ENCODE measurements at regions not wholly inside any gene's neighbourhood (a gene's known extent, or its start where the extent isn't known, plus 50 kb on each side); places are given as distances from the start of the nearest gene placed in this dataset.

DNA sequence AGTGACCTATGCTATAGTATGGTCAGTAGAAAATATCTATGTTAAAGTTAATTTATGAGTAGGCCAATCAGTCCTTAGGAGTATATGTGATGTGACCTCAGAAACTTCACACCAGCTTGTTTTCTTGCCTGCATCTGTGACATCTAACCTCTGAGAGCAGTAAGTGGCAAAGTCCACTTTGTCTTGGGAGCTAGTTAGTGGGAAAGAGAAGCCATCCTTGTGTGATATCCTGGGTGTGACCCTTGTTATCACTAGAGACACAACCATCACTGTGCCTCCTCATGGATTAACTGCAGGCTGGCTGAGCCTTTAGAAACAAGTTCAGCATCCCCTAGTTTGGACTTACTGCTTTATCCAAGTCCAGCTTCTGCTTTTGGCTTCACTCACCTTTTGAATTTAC, 170.6 kb upstream of the STXBP6 start:
- H3K9me3 ChIP-seq (ENCODE audit: control insufficient read depth in 2 of 2, insufficient read depth in 1 of 2, low read depth in 1 of 2, low read length in 1 of 2), result peaks cover 0 to 2% of the 10 kb centered on the region in 2 donors
- H3K4me3 ChIP-seq (ENCODE audit: low read depth in 1 of 2, low read length in 2 of 2), result no peak overlapping the region
- no peak overlapping the region for H3K27ac ChIP-seq (ENCODE audit: low read depth in 2 of 2, low read length in 1 of 2)
- H3K4me1 ChIP-seq (ENCODE audit: control insufficient read depth in 2 of 2, insufficient read depth in 2 of 2, low read length in 1 of 2), result no peaks in the 10 kb centered on the region
- no peaks in the 10 kb centered on the region for H3K27me3 ChIP-seq (ENCODE audit: control insufficient read depth in 1 of 2, insufficient read depth in 2 of 2, low read length in 2 of 2)
- no peaks in the 10 kb centered on the region for H3K36me3 ChIP-seq (ENCODE audit: control insufficient read depth in 2 of 2, insufficient read depth in 2 of 2, low read length in 1 of 2)

DNA sequence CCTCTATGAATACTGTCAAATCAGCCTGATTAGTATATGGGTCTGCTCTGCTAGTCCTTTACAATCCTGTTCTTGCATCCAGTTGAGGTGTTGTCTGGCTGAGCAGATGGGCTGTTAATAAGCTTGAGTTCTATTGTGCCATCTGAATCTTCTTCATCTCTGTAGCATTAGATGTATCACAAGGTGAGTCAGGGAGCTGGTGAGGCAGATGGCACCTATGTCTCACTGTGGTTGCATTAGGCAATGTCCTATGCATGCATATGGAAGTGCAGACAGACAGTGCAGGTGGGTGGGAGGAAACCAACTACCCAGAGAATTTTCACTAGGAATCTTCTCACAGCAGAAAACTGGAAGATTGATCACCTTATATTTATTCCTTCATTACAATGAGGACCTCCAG, 165.7 kb upstream of the STXBP6 start:
- no peaks in the 10 kb centered on the region for H3K36me3 ChIP-seq (ENCODE audit: control insufficient read depth in 2 of 2, insufficient read depth in 2 of 2, low read length in 1 of 2)
- peaks cover 2% of the 10 kb centered on the region in 2 donors for H3K9me3 ChIP-seq (ENCODE audit: control insufficient read depth in 2 of 2, insufficient read depth in 1 of 2, low read depth in 1 of 2, low read length in 1 of 2)
- no peaks in the 10 kb centered on the region for H3K4me1 ChIP-seq (ENCODE audit: control insufficient read depth in 2 of 2, insufficient read depth in 2 of 2, low read length in 1 of 2)
- H3K27ac ChIP-seq (ENCODE audit: low read depth in 2 of 2, low read length in 1 of 2), result no peak overlapping the region
- no peak overlapping the region for H3K4me3 ChIP-seq (ENCODE audit: low read depth in 1 of 2, low read length in 2 of 2)
- no peaks in the 10 kb centered on the region for H3K27me3 ChIP-seq (ENCODE audit: control insufficient read depth in 1 of 2, insufficient read depth in 2 of 2, low read length in 2 of 2)

DNA sequence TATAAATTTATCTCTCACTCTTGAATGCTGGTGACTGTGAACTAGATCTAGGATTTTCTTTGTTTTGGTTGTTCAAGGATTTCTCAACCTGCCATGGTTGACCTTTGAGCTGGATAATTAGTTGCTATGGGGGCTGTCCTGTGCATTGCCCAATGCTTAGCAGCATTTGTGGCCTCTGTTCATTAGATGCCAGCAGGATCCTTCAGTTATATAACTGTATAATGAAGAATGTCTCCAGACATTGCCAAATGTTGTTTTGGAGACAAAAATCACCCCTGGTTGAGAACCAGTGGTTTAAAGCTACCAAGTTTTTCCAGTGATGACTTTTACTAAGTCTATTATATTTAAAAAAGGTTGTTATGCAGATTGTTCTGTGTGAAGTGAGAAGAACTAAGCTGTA, 147.9 kb upstream of the STXBP6 start:
- no peaks in the 10 kb centered on the region for H3K4me1 ChIP-seq (ENCODE audit: control insufficient read depth in 2 of 2, insufficient read depth in 2 of 2, low read length in 1 of 2)
- no peaks in the 10 kb centered on the region for H3K36me3 ChIP-seq (ENCODE audit: control insufficient read depth in 2 of 2, insufficient read depth in 2 of 2, low read length in 1 of 2)
- H3K27ac ChIP-seq (ENCODE audit: low read depth in 2 of 2, low read length in 1 of 2), result no peak overlapping the region
- H3K9me3 ChIP-seq (ENCODE audit: control insufficient read depth in 2 of 2, insufficient read depth in 1 of 2, low read depth in 1 of 2, low read length in 1 of 2), result peaks cover 0 to 2% of the 10 kb centered on the region in 2 donors
- H3K4me3 ChIP-seq (ENCODE audit: low read depth in 1 of 2, low read length in 2 of 2), result no peak overlapping the region
- no peaks in the 10 kb centered on the region for H3K27me3 ChIP-seq (ENCODE audit: control insufficient read depth in 1 of 2, insufficient read depth in 2 of 2, low read length in 2 of 2)

DNA sequence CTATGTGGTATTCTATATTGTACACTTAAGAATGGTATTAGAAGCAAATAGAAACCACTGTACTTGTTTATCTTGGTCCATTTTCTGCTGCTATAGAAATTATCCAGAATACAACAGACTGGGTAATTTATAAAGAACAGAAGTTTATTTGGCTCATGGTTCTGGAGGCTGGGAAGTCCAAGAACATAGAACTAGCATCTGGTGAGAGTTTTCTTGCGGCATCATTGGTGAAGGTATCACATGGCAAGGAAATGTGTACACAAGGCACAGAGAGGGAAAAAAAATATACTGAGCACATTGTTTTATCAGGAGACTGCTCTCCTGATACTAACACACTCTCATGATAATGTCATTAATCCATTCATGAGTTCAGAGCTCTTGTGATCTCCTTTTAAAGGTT, 130.3 kb upstream of the STXBP6 start:
- WGBS, 2 donors, result 95 to 100% methylated on average over 1 of the region's 1 CpG

DNA sequence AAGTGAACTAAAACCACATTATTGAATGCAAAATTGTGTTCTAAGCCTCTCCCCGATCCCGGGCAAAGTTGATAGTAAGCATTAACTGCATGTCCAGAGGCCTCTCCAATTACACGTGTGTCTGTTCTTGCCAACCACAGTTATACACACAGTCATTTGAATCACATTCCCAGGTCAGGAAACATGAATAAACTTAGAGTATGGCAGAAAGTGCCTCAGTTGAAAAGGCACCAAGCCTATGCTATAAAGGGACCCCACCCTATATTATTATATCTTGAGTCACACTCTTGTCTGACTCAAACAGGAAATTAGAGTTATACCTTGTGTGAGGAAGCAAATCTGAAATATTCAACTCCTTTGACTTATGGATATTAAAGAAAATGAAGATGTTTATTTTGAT, 128.3 kb upstream of the STXBP6 start:
- Histone ChIP-seq H3K9me3 (ENCODE audit: control insufficient read depth in 2 of 2, insufficient read depth in 1 of 2, low read depth in 1 of 2, low read length in 1 of 2) (no peaks in the 10 kb centered on the region), H3K4me1 (ENCODE audit: control insufficient read depth in 2 of 2, insufficient read depth in 2 of 2, low read length in 1 of 2) (no peaks in the 10 kb centered on the region), H3K4me3 (ENCODE audit: low read depth in 1 of 2, low read length in 2 of 2) (no peak overlapping the region), H3K27me3 (ENCODE audit: control insufficient read depth in 1 of 2, insufficient read depth in 2 of 2, low read length in 2 of 2) (no peaks in the 10 kb centered on the region), H3K27ac (ENCODE audit: low read depth in 2 of 2, low read length in 1 of 2) (no peak overlapping the region), H3K36me3 (ENCODE audit: control insufficient read depth in 2 of 2, insufficient read depth in 2 of 2, low read length in 1 of 2) (no peaks in the 10 kb centered on the region)
- WGBS, 2 donors, result 59 to 69% methylated on average over 3 of the region's 3 CpGs

More for the DNA sequence above, 130.3 kb upstream of the STXBP6 start:
- Histone ChIP-seq H3K4me1 (ENCODE audit: control insufficient read depth in 2 of 2, insufficient read depth in 2 of 2, low read length in 1 of 2) (no peaks in the 10 kb centered on the region), H3K9me3 (ENCODE audit: control insufficient read depth in 2 of 2, insufficient read depth in 1 of 2, low read depth in 1 of 2, low read length in 1 of 2) (no peaks in the 10 kb centered on the region), H3K27ac (ENCODE audit: low read depth in 2 of 2, low read length in 1 of 2) (no peak overlapping the region), H3K36me3 (ENCODE audit: control insufficient read depth in 2 of 2, insufficient read depth in 2 of 2, low read length in 1 of 2) (no peaks in the 10 kb centered on the region), H3K4me3 (ENCODE audit: low read depth in 1 of 2, low read length in 2 of 2) (no peak overlapping the region), H3K27me3 (ENCODE audit: control insufficient read depth in 1 of 2, insufficient read depth in 2 of 2, low read length in 2 of 2) (no peaks in the 10 kb centered on the region)

DNA sequence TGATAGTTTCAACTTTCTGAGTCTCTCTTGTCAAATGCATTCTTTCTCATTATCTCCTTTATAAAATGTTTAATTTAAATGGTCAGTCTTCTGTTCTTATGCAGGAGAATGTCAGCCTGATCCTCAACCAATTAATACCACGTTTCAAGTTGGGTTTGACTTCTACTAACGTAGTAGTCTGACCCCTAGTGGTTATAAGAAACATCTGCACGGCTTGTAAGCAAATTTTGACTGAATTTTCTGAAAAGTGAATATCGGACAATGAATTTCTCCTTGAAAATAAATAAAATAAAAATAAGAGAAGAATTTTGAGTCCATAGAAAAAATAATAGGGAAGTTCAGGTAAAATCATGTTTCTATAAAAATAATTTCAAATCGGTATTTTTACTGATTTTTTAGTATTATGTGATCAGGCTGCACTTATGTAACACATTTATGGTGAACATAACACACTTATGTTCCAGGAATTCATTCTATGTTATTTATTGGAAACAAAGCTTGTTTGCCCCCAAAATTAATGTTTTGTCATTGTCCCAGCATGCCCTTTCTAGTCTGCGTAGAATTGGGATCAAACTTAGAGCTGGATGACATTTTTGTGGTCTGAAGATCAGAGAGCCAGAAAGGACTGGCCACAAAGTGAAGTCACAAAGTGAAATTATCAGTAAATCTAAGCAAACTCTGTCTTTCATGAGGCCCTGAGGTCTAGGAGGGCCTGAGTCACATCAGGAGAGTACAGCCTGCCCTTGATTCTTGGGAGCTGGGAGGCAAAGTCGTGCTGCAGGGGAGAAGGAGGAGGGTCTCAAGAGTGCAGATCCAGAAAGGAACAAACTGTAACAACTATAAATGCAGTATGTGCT, 101.2 kb upstream of the STXBP6 start:
- 26 to 27% methylated on average over 7 of the region's 7 CpGs for WGBS, 2 donors
- no peaks in the 10 kb centered on the region for H3K36me3 ChIP-seq (ENCODE audit: control insufficient read depth in 2 of 2, insufficient read depth in 2 of 2, low read length in 1 of 2)

DNA sequence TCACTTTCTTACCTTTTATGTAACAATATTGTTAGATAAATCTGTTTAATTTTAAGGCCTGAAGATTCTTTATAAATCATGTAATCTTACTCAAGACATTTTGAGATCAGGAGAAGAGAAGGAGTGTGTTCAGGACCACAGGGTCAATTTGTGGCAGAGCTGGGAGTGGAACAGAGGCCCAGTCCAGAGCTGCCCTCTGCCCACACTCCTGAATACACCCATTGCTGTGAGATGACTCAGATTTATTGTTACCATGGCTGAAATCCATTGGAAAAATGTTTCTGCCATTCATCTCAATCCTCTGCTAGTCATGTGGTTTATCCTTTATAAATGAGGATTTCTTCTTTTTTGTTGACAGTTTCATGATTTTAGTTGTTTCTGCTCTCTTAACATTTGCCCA, 100.5 kb upstream of the STXBP6 start:
- no peaks in the 10 kb centered on the region for H3K4me1 ChIP-seq (ENCODE audit: control insufficient read depth in 2 of 2, insufficient read depth in 2 of 2, low read length in 1 of 2)
- no peaks in the 10 kb centered on the region for H3K9me3 ChIP-seq (ENCODE audit: control insufficient read depth in 2 of 2, insufficient read depth in 1 of 2, low read depth in 1 of 2, low read length in 1 of 2)
- no peak overlapping the region for H3K27ac ChIP-seq (ENCODE audit: low read depth in 2 of 2, low read length in 1 of 2)
- H3K4me3 ChIP-seq (ENCODE audit: low read depth in 1 of 2, low read length in 2 of 2), result no peak overlapping the region
- H3K27me3 ChIP-seq (ENCODE audit: control insufficient read depth in 1 of 2, insufficient read depth in 2 of 2, low read length in 2 of 2), result no peaks in the 10 kb centered on the region
- H3K36me3 ChIP-seq (ENCODE audit: control insufficient read depth in 2 of 2, insufficient read depth in 2 of 2, low read length in 1 of 2), result no peaks in the 10 kb centered on the region

More for the DNA sequence above, 101.2 kb upstream of the STXBP6 start:
- Histone ChIP-seq H3K27me3 (ENCODE audit: control insufficient read depth in 1 of 2, insufficient read depth in 2 of 2, low read length in 2 of 2) (no peaks in the 10 kb centered on the region), H3K4me3 (ENCODE audit: low read depth in 1 of 2, low read length in 2 of 2) (no peak overlapping the region), H3K9me3 (ENCODE audit: control insufficient read depth in 2 of 2, insufficient read depth in 1 of 2, low read depth in 1 of 2, low read length in 1 of 2) (no peaks in the 10 kb centered on the region), H3K4me1 (ENCODE audit: control insufficient read depth in 2 of 2, insufficient read depth in 2 of 2, low read length in 1 of 2) (no peaks in the 10 kb centered on the region), H3K27ac (ENCODE audit: low read depth in 2 of 2, low read length in 1 of 2) (no peak overlapping the region)

DNA sequence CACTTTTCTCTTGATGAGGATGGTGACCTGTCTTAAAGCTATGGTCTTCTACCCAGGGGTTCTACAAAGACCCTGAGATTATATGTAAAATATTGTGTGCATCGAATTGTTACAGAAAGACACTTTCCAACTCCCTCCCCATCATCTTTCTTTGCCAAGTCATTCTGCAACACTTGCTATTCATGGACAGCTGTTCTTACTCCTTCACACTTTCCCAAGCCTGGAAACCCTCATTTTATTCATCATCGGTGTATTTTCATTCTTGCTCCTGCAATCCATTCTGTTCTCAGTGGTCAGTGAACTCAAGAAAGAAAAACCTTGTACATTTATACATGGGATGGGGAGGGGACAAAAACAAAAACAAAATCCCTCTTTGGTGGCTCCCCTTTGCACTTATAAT, 90.5 kb upstream of the STXBP6 start:
- no peaks in the 10 kb centered on the region for H3K4me1 ChIP-seq (ENCODE audit: control insufficient read depth in 2 of 2, insufficient read depth in 2 of 2, low read length in 1 of 2)
- 63 to 68% methylated on average over 2 of the region's 2 CpGs for WGBS, 2 donors
- H3K9me3 ChIP-seq (ENCODE audit: control insufficient read depth in 2 of 2, insufficient read depth in 1 of 2, low read depth in 1 of 2, low read length in 1 of 2), result no peaks in the 10 kb centered on the region
- H3K27me3 ChIP-seq (ENCODE audit: control insufficient read depth in 1 of 2, insufficient read depth in 2 of 2, low read length in 2 of 2), result no peaks in the 10 kb centered on the region
- H3K36me3 ChIP-seq (ENCODE audit: control insufficient read depth in 2 of 2, insufficient read depth in 2 of 2, low read length in 1 of 2), result no peaks in the 10 kb centered on the region
- no peak overlapping the region for H3K4me3 ChIP-seq (ENCODE audit: low read depth in 1 of 2, low read length in 2 of 2)
- no peak overlapping the region for H3K27ac ChIP-seq (ENCODE audit: low read depth in 2 of 2, low read length in 1 of 2)

DNA sequence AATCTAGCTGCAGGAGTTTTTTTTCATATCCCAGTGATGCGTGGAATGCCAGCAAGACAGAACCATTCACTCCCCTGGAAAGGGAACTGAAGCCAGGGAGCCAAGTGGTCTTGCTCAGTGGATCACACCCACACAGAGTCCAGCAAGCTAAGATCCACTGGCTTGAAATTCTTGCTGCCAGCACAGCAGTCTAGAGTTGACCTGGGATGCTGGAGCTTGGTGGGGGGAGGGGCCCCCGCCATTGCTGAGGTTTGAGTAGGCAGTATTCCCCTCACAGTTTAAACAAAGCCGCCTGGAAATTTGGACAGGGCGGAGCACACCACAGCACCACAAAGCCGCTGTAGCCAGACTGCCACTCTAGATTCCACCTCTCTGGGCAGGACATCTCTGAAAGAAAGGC, 86.9 kb upstream of the STXBP6 start:
- 64 to 67% methylated on average over 5 of the region's 5 CpGs for WGBS, 2 donors
- Histone ChIP-seq H3K27me3 (ENCODE audit: control insufficient read depth in 1 of 2, insufficient read depth in 2 of 2, low read length in 2 of 2) (peaks cover 0 to 3% of the 10 kb centered on the region in 2 donors), H3K9me3 (ENCODE audit: control insufficient read depth in 2 of 2, insufficient read depth in 1 of 2, low read depth in 1 of 2, low read length in 1 of 2) (no peaks in the 10 kb centered on the region)

DNA sequence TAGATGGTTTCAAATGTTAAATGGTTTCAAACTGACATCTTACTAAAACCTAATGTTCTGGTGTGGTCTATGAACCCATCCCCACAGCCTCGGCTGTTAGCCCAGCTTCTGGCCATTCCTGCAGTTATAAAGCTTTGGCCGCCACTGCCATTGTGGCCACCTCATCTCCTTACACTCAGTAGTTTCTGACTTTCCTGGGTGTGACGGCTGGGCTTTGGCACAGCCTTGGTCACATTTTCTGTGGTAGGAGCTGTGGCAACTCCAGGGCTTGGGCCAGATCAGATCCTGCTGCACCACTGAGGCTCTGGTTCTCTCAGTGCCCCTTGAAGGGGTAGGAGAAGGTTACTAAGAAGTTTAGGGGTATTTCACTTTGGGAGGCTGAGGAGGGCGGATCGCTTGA, 84.2 kb upstream of the STXBP6 start:
- H3K27ac ChIP-seq (ENCODE audit: low read depth in 2 of 2, low read length in 1 of 2), result no peak overlapping the region
- WGBS, 2 donors, result 92 to 93% methylated on average over 5 of the region's 5 CpGs
- H3K4me3 ChIP-seq (ENCODE audit: low read depth in 1 of 2, low read length in 2 of 2), result no peak overlapping the region
- H3K9me3 ChIP-seq (ENCODE audit: control insufficient read depth in 2 of 2, insufficient read depth in 1 of 2, low read depth in 1 of 2, low read length in 1 of 2), result no peaks in the 10 kb centered on the region
- no peaks in the 10 kb centered on the region for H3K4me1 ChIP-seq (ENCODE audit: control insufficient read depth in 2 of 2, insufficient read depth in 2 of 2, low read length in 1 of 2)
- peaks cover 0 to 3% of the 10 kb centered on the region in 2 donors for H3K27me3 ChIP-seq (ENCODE audit: control insufficient read depth in 1 of 2, insufficient read depth in 2 of 2, low read length in 2 of 2)
- no peaks in the 10 kb centered on the region for H3K36me3 ChIP-seq (ENCODE audit: control insufficient read depth in 2 of 2, insufficient read depth in 2 of 2, low read length in 1 of 2)

More for the DNA sequence above, 86.9 kb upstream of the STXBP6 start:
- H3K27ac ChIP-seq (ENCODE audit: low read depth in 2 of 2, low read length in 1 of 2), result no peak overlapping the region
- no peak overlapping the region for H3K4me3 ChIP-seq (ENCODE audit: low read depth in 1 of 2, low read length in 2 of 2)
- no peaks in the 10 kb centered on the region for H3K36me3 ChIP-seq (ENCODE audit: control insufficient read depth in 2 of 2, insufficient read depth in 2 of 2, low read length in 1 of 2)
- H3K4me1 ChIP-seq (ENCODE audit: control insufficient read depth in 2 of 2, insufficient read depth in 2 of 2, low read length in 1 of 2), result no peaks in the 10 kb centered on the region

All from esophagus (tissue), 2 donors.